OCI-LY7 (cell line): ENCODE measurements at regions not wholly inside any gene's neighbourhood (a gene's known extent, or its start where the extent isn't known, plus 50 kb on each side); places are given as distances from the start of the nearest gene placed in this dataset.

ENCODE experiments used
- EZH2phosphoT487 ChIP-seq: fragments of 200-600 bp; sonication (generic); IDR thresholded peaks from 2 replicates; pipeline ENCODE4 v1.6.1; 2018; ENCODE audit warnings: low read depth, borderline replicate concordance, mild to moderate bottlenecking, mixed run types, antibody characterized with exemption, low read length, moderate library complexity, mixed read lengths
- TF ChIP-seq, protein P1 (sequence below): fragments of 200-600 bp; sonication (generic); conservative IDR thresholded peaks from 2 replicates; pipeline ENCODE4 v1.5.1; 2014; ENCODE audit warnings: mild to moderate bottlenecking, antibody characterized with exemption, low read length, moderate library complexity, mixed read lengths

DNA sequence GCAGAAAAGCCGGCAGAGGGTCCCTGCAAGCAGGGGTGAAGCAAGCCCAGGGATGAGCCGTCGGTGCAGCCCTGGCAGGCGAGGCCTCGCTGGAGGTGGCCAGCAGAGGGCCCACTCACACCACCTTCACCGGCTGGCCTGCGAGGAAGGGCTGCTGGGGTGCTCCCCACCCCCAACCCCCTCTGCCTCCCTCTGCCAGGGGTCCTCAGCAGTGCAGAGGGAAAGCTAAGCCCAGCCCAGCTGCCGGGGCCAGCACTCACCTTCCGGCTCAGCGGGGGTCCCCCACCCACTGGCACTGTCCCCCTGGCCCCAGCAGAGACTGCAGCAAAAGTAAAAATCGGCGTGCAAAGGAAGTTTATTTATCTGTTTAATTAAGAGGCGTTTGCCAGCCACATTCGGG, 113.4 kb downstream of the ENGASE start:
- TF ChIP-seq, protein P1, sequence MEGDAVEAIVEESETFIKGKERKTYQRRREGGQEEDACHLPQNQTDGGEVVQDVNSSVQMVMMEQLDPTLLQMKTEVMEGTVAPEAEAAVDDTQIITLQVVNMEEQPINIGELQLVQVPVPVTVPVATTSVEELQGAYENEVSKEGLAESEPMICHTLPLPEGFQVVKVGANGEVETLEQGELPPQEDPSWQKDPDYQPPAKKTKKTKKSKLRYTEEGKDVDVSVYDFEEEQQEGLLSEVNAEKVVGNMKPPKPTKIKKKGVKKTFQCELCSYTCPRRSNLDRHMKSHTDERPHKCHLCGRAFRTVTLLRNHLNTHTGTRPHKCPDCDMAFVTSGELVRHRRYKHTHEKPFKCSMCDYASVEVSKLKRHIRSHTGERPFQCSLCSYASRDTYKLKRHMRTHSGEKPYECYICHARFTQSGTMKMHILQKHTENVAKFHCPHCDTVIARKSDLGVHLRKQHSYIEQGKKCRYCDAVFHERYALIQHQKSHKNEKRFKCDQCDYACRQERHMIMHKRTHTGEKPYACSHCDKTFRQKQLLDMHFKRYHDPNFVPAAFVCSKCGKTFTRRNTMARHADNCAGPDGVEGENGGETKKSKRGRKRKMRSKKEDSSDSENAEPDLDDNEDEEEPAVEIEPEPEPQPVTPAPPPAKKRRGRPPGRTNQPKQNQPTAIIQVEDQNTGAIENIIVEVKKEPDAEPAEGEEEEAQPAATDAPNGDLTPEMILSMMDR, result peak; percentile 84
- no peak for TF ChIP-seq EZH2phosphoT487
